H9 (cell line): ENCODE measurements at regions not wholly inside any gene's neighbourhood (a gene's known extent, or its start where the extent isn't known, plus 50 kb on each side); places are given as distances from the start of the nearest gene placed in this dataset.

Experiments used
- DNase-seq: peaks from one replicate; pipeline ENCODE4 v3.0.0-alpha.2; 2017
- H2AFZ ChIP-seq: one replicate; pipeline ENCODE4 v1.6.1; 2013; ENCODE audit warnings: mild to moderate bottlenecking, low read length, control low read depth, moderate library complexity
- H2AK5ac ChIP-seq: 2 replicates; pipeline ENCODE4 v1.6.1; 2013; ENCODE audit warnings: low read length, control low read depth, mixed read lengths; ENCODE audit not compliant: insufficient read length
- H2BK120ac ChIP-seq: one replicate; pipeline ENCODE4 v1.6.1; 2013; ENCODE audit warnings: low read depth, mild to moderate bottlenecking, low read length, control low read depth, inconsistent platforms; ENCODE audit not compliant: poor library complexity, severe bottlenecking
- H2BK12ac ChIP-seq: 2 replicates; pipeline ENCODE4 v1.6.1; 2013; ENCODE audit warnings: low read length, control low read depth, mixed read lengths, low read depth; ENCODE audit not compliant: insufficient read length
- H2BK15ac ChIP-seq: 2 replicates; pipeline ENCODE4 v1.6.1; 2013; ENCODE audit warnings: low read depth, low read length, control low read depth
- H2BK20ac ChIP-seq: one replicate; pipeline ENCODE4 v1.6.1; 2013; ENCODE audit warnings: low read depth, mild to moderate bottlenecking, low read length, control low read depth, inconsistent platforms; ENCODE audit not compliant: poor library complexity, severe bottlenecking
- H2BK5ac ChIP-seq: 2 replicates; pipeline ENCODE4 v1.6.1; 2013; ENCODE audit warnings: low read length, control low read depth, mixed read lengths; ENCODE audit not compliant: insufficient read length
- H3K14ac ChIP-seq: 2 replicates; pipeline ENCODE4 v1.6.1; 2013; ENCODE audit warnings: low read length, control low read depth; ENCODE audit not compliant: insufficient read depth
- H3K18ac ChIP-seq: 2 replicates; pipeline ENCODE4 v1.6.1; 2013; ENCODE audit warnings: low read depth, mild to moderate bottlenecking, mixed read lengths, low read length, control low read depth; ENCODE audit not compliant: insufficient read length
- H3K23ac ChIP-seq: 2 replicates; pipeline ENCODE4 v1.6.1; 2013; ENCODE audit warnings: low read length, control low read depth, mixed read lengths, low read depth; ENCODE audit not compliant: insufficient read length
- H3K23me2 ChIP-seq: 2 replicates; pipeline ENCODE4 v1.6.1; 2013; ENCODE audit warnings: low read depth, mild to moderate bottlenecking, mixed read lengths, low read length, control low read depth; ENCODE audit not compliant: insufficient read length, poor library complexity, severe bottlenecking
- H3K27ac ChIP-seq: 2 replicates; pipeline ENCODE4 v1.5.1; 2013; ENCODE audit warnings: low read length, control low read depth, mixed read lengths, low read depth; ENCODE audit not compliant: insufficient read length
- H3K27me3 ChIP-seq: 2 replicates; pipeline ENCODE4 v1.6.1; 2013; ENCODE audit warnings: low read length, control low read depth, inconsistent platforms; ENCODE audit not compliant: insufficient read depth
- H3K4ac ChIP-seq: 2 replicates; pipeline ENCODE4 v1.6.1; 2013; ENCODE audit warnings: low read depth, mild to moderate bottlenecking, control low read depth, inconsistent platforms, low read length, moderate library complexity
- H3K4me1 ChIP-seq: 2 replicates; pipeline ENCODE4 v1.6.1; 2013; ENCODE audit warnings: low read length, control low read depth, inconsistent platforms; ENCODE audit not compliant: insufficient read depth
- H3K4me2 ChIP-seq: 2 replicates; pipeline ENCODE4 v1.6.1; 2013; ENCODE audit warnings: low read length, control low read depth, mixed read lengths; ENCODE audit not compliant: insufficient read length, insufficient read depth
- H3K56ac ChIP-seq: 2 replicates; pipeline ENCODE4 v1.6.1; 2013; ENCODE audit warnings: low read depth, mild to moderate bottlenecking, mixed read lengths, low read length, control low read depth; ENCODE audit not compliant: insufficient read length
- H3K79me1 ChIP-seq: 2 replicates; pipeline ENCODE4 v1.6.1; 2013; ENCODE audit warnings: low read depth, mild to moderate bottlenecking, moderate library complexity, low read length, control low read depth, inconsistent platforms; ENCODE audit not compliant: insufficient read depth, poor library complexity, severe bottlenecking
- H3K79me2 ChIP-seq: 2 replicates; pipeline ENCODE4 v1.6.1; 2013; ENCODE audit warnings: low read length, control low read depth, inconsistent platforms; ENCODE audit not compliant: insufficient read depth
- H3K9ac ChIP-seq: 2 replicates; pipeline ENCODE4 v1.6.1; 2013; ENCODE audit warnings: low read length, control low read depth, mixed read lengths; ENCODE audit not compliant: insufficient read length; ENCODE audit errors: extremely low read depth
- H3K9me3 ChIP-seq: one replicate; pipeline ENCODE4 v1.6.1; 2013; ENCODE audit warnings: low read depth, low read length, inconsistent platforms; ENCODE audit not compliant: control insufficient read depth
- H3T11ph ChIP-seq: one replicate; pipeline ENCODE4 v1.6.1; 2013; ENCODE audit warnings: mild to moderate bottlenecking, low read length, control low read depth, inconsistent platforms
- H4K20me1 ChIP-seq: one replicate; pipeline ENCODE4 v1.6.1; 2013; ENCODE audit not compliant: control insufficient read depth, insufficient read length, insufficient read depth
- H4K5ac ChIP-seq: 2 replicates; pipeline ENCODE4 v1.6.1; 2013; ENCODE audit warnings: low read depth, mild to moderate bottlenecking, mixed read lengths, low read length, control low read depth; ENCODE audit not compliant: insufficient read length
- H4K8ac ChIP-seq: replicated peaks from 2 replicates; pipeline ENCODE4 v1.6.1; 2013; ENCODE audit warnings: low read length, control low read depth, mixed read lengths, low read depth; ENCODE audit not compliant: insufficient read length
- H4K91ac ChIP-seq: 2 replicates; pipeline ENCODE4 v1.6.1; 2013; ENCODE audit warnings: low read depth, mild to moderate bottlenecking, moderate library complexity, mixed read lengths, low read length, control low read depth; ENCODE audit not compliant: insufficient read length
- H3K27ac Mint-ChIP-seq, 3 experiments: 2 replicates in 2 of 3; 3 replicates in 1 of 3; pipeline ENCODE4 v1.8.0; 2020 to 2021; ENCODE audit warnings: mixed read lengths in 3 of 3, mild to moderate bottlenecking in 1 of 3, moderate library complexity in 1 of 3
- H3K27me3 Mint-ChIP-seq: 2 replicates; pipeline ENCODE4 v1.8.0; 2021; ENCODE audit warnings: low read depth, mild to moderate bottlenecking, moderate library complexity, mixed read lengths
- H3K36me3 Mint-ChIP-seq, 3 experiments: 2 replicates in 2 of 3; 3 replicates in 1 of 3; pipeline ENCODE4 v1.8.0; 2020 to 2021; ENCODE audit warnings: low read depth in 3 of 3, mixed read lengths in 3 of 3; ENCODE audit not compliant: insufficient read depth in 1 of 3
- H3K4me1 Mint-ChIP-seq, 2 experiments: 2 replicates each; pipeline ENCODE4 v1.8.0; 2020; ENCODE audit warnings: mixed read lengths in 2 of 2
- H3K4me3 Mint-ChIP-seq, 2 experiments: 2 replicates in 1 of 2; 3 replicates in 1 of 2; pipeline ENCODE4 v1.8.0; 2020 to 2021; ENCODE audit warnings: mild to moderate bottlenecking in 2 of 2, mixed read lengths in 2 of 2, moderate library complexity in 1 of 2
- H3K9me3 Mint-ChIP-seq, 2 experiments: 2 replicates in 1 of 2; 3 replicates in 1 of 2; pipeline ENCODE4 v1.8.0; 2020; ENCODE audit warnings: mild to moderate bottlenecking in 2 of 2, mixed read lengths in 2 of 2, moderate library complexity in 1 of 2
- WGBS: extraction: QIAGEN DNeasy Blood & Tissue Kit; methylation state at CpG from one replicate; pipeline ENCODE4 v1.1.7; 2013; ENCODE audit warnings: missing lambda C conversion rate, low lambda C conversion rate, mixed read lengths; ENCODE audit not compliant: insufficient read length; ENCODE audit errors: extremely low coverage; 5-methylcytosine and 5-hydroxymethylcytosine counted together
- TF ChIP-seq, protein P1 (sequence below): fragments of 200-600 bp; sonication (generic); conservative IDR thresholded peaks from 3 replicates; pipeline ENCODE4 v1.8.0; 2021; ENCODE audit warnings: antibody characterized with exemption, mild to moderate bottlenecking

DNA sequence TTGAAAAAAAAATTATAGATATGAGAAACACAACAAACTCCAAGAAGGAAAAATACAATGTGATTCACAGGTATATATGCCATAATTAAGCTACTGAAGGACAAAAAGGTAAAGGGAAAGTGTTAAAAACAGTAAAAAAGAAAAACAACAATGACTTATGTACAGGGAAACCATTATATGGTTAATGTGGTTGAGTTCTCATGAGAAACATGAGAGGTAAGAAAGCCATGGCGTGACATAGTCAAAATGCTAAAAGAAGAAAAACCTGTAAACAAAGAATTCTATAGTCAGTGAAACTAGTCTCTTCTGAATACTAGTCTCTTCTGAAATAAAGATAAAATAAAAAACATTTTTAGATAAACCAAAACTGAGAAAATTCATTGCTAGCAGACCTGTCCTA lies 109.1 kb downstream of the NEDD1 start:
- Histone ChIP-seq H3K23me2 (no peaks in the 10 kb centered on the region), H4K20me1 (no peaks in the 10 kb centered on the region), H3K27me3 (no peaks in the 10 kb centered on the region), H4K91ac (no peak overlapping the region), H3K79me1 (no peaks in the 10 kb centered on the region), H3K79me2 (no peaks in the 10 kb centered on the region), H2AK5ac (no peak overlapping the region), H3K4ac (no peak overlapping the region), H3K18ac (no peak overlapping the region), H3K23ac (no peak overlapping the region), H3K27ac (no peak overlapping the region), H4K8ac (no peak overlapping the region), H3K14ac (no peak overlapping the region), H3K9ac (no peak overlapping the region), H2AFZ (no peak overlapping the region), H2BK20ac (no peak overlapping the region), H3K9me3 (no peaks in the 10 kb centered on the region), H2BK12ac (no peak overlapping the region), H3K4me1 (no peaks in the 10 kb centered on the region), H3K4me2 (no peak overlapping the region), H2BK15ac (no peak overlapping the region), H4K5ac (no peak overlapping the region), H2BK5ac (no peak overlapping the region), H3K56ac (no peak overlapping the region), H2BK120ac (no peak overlapping the region), H3T11ph (no peak overlapping the region)
- no peaks in the 10 kb centered on the region for H3K4me1 Mint-ChIP-seq
- TF ChIP-seq, protein P1, sequence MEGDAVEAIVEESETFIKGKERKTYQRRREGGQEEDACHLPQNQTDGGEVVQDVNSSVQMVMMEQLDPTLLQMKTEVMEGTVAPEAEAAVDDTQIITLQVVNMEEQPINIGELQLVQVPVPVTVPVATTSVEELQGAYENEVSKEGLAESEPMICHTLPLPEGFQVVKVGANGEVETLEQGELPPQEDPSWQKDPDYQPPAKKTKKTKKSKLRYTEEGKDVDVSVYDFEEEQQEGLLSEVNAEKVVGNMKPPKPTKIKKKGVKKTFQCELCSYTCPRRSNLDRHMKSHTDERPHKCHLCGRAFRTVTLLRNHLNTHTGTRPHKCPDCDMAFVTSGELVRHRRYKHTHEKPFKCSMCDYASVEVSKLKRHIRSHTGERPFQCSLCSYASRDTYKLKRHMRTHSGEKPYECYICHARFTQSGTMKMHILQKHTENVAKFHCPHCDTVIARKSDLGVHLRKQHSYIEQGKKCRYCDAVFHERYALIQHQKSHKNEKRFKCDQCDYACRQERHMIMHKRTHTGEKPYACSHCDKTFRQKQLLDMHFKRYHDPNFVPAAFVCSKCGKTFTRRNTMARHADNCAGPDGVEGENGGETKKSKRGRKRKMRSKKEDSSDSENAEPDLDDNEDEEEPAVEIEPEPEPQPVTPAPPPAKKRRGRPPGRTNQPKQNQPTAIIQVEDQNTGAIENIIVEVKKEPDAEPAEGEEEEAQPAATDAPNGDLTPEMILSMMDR: no peak
- DNase-seq: no peak
- no peaks in the 10 kb centered on the region for H3K27me3 Mint-ChIP-seq
- no CpG with 5 or more reads among the region's 1 CpG for WGBS
- H3K4me3 Mint-ChIP-seq: no peak overlapping the region
- peaks cover 15 to 39% (median 15%) of the 10 kb centered on the region in 3 experiments for H3K36me3 Mint-ChIP-seq
- H3K27ac Mint-ChIP-seq: no peak overlapping the region
- peaks cover 30 to 32% of the 10 kb centered on the region in 2 experiments for H3K9me3 Mint-ChIP-seq
